ENCODE measurements at regions not wholly inside any gene's neighbourhood (a gene's known extent, or its start where the extent isn't known, plus 50 kb on each side); places are given as distances from the start of the nearest gene placed in this dataset.
"Not testable (repeated sequence)": the region's sequence is repeated elsewhere in the genome, so short reads cannot be mapped to it uniquely, and the experiment has no call there.

- peaks cover 12% of the 10 kb centered on the region for H3K9me3 Mint-ChIP-seq
- DNase-seq, H3K4me1 Mint-ChIP-seq, H3K27ac Mint-ChIP-seq, H3K36me3 Mint-ChIP-seq, H3K27me3 Mint-ChIP-seq, CTCF ChIA-PET, H3K4me3 Mint-ChIP-seq: not testable (repeated sequence)
Observed at GRCh38 chr3:90202931-90203330, 1095.5 kb downstream of the EPHA3 start.

GRCh38 chr3:90206482-90206881 is 1099.1 kb downstream of the EPHA3 start:
- H3K4me3 Mint-ChIP-seq, H3K4me1 Mint-ChIP-seq, DNase-seq, H3K27me3 Mint-ChIP-seq, CTCF ChIA-PET, H3K36me3 Mint-ChIP-seq, H3K27ac Mint-ChIP-seq: not testable (repeated sequence)
- H3K9me3 Mint-ChIP-seq: peaks cover 10% of the 10 kb centered on the region

GRCh38 chr3:90207353-90208097 is 1100.1 kb downstream of the EPHA3 start:
- H3K4me1 Mint-ChIP-seq, H3K4me3 Mint-ChIP-seq, H3K27ac Mint-ChIP-seq, CTCF ChIA-PET, H3K27me3 Mint-ChIP-seq, H3K36me3 Mint-ChIP-seq, DNase-seq: not testable (repeated sequence)
- peaks cover 16% of the 10 kb centered on the region for H3K9me3 Mint-ChIP-seq

- H3K9me3 Mint-ChIP-seq: peaks cover 12% of the 10 kb centered on the region
- no peaks in the 10 kb centered on the region for H3K27me3 Mint-ChIP-seq
- no peak overlapping the region for H3K27ac Mint-ChIP-seq
- no peaks in the 10 kb centered on the region for H3K36me3 Mint-ChIP-seq
- H3K4me1 Mint-ChIP-seq: no peaks in the 10 kb centered on the region
- H3K4me3 Mint-ChIP-seq: no peak overlapping the region
- CTCF ChIA-PET: interaction anchor here (0.6 kb wide), 1 partner anchor 258 kb away, joined by 4 read pairs; no protein-coding TSS in a partner anchor
- DNase-seq: no peak
Observed at GRCh38 chr3:90221900-90222299, 1114.5 kb downstream of the EPHA3 start.

GRCh38 chr3:90241481-90241880 is 1134.1 kb downstream of the EPHA3 start:
- no peak overlapping the region for H3K27ac Mint-ChIP-seq
- DNase-seq: no peak
- H3K4me3 Mint-ChIP-seq: no peak overlapping the region
- peaks cover 14% of the 10 kb centered on the region for H3K9me3 Mint-ChIP-seq
- CTCF ChIA-PET: no interaction called here
- H3K4me1 Mint-ChIP-seq: no peaks in the 10 kb centered on the region
- H3K27me3 Mint-ChIP-seq: no peaks in the 10 kb centered on the region
- H3K36me3 Mint-ChIP-seq: no peaks in the 10 kb centered on the region

- H3K36me3 Mint-ChIP-seq: no peaks in the 10 kb centered on the region
- H3K27me3 Mint-ChIP-seq: no peaks in the 10 kb centered on the region
- no peak overlapping the region for H3K27ac Mint-ChIP-seq
- no peak overlapping the region for H3K4me3 Mint-ChIP-seq
- H3K4me1 Mint-ChIP-seq: no peaks in the 10 kb centered on the region
- CTCF ChIA-PET: no interaction called here
- no peak for DNase-seq
- H3K9me3 Mint-ChIP-seq: peaks cover 9% of the 10 kb centered on the region
Observed at GRCh38 chr3:90253131-90253530, 1145.7 kb downstream of the EPHA3 start.

GRCh38 chr3:90261481-90262433 is 1154.3 kb downstream of the EPHA3 start:
- Mint-ChIP-seq H3K27me3 (no peaks in the 10 kb centered on the region), H3K9me3 (peaks cover 27% of the 10 kb centered on the region), H3K4me3 (no peak overlapping the region), H3K36me3 (no peaks in the 10 kb centered on the region), H3K27ac (no peak overlapping the region), H3K4me1 (no peaks in the 10 kb centered on the region)
- CTCF ChIA-PET: no interaction called here
- DNase-seq: no peak
